OCI-LY7 (cell line): ENCODE measurements at regions not wholly inside any gene's neighbourhood (a gene's known extent, or its start where the extent isn't known, plus 50 kb on each side); places are given as distances from the start of the nearest gene placed in this dataset.

ENCODE experiments used
- BruUV-seq: library from RNA; stranded (reverse); fragments of 400-500 nt; replicated peaks from 2 replicates; lab custom pipeline; 2021; lab: Mats Ljungman, UMichigan
- CTCF ChIA-PET: fragments of 300-600 bp; sonication (Branson Sonifier 250); formaldehyde crosslinking; loops from one replicate; lab custom pipeline; 2022; ENCODE audit warnings: antibody characterized with exemption; ENCODE audit not compliant: unreplicated experiment; lab: Charles Lee
- POLR2A ChIA-PET: fragments of 300-600 bp; sonication (Branson Sonifier 250); formaldehyde crosslinking; loops from one replicate; lab custom pipeline; 2022; ENCODE audit warnings: antibody characterized with exemption; lab: Charles Lee
- DNase-seq: peaks from one replicate; pipeline ENCODE4 v3.0.0-alpha.2; 2015; ENCODE audit warnings: low spot score
- H2AFZ ChIP-seq: fragments of 200-600 bp; sonication (generic), shearing (Covaris generic); 2 replicates; pipeline ENCODE4 v1.6.1; 2014; ENCODE audit warnings: mild to moderate bottlenecking, antibody characterized with exemption, low read length, moderate library complexity
- H3K27ac ChIP-seq: fragments of 200-600 bp; sonication (generic); 2 replicates; pipeline ENCODE4 v1.5.1; 2014; ENCODE audit warnings: mixed run types, low read depth, mild to moderate bottlenecking, moderate library complexity, low read length, inconsistent platforms; ENCODE audit not compliant: poor library complexity, severe bottlenecking
- H3K36me3 ChIP-seq: fragments of 200-600 bp; sonication (generic); 2 replicates; pipeline ENCODE4 v1.6.1; 2014; ENCODE audit warnings: mild to moderate bottlenecking, antibody characterized with exemption, low read length, moderate library complexity, mixed read lengths; ENCODE audit not compliant: insufficient read depth
- H3K4me1 ChIP-seq: fragments of 200-600 bp; sonication (generic); 2 replicates; pipeline ENCODE4 v1.5.1; 2014; ENCODE audit warnings: mild to moderate bottlenecking, low read length; ENCODE audit not compliant: insufficient read depth, poor library complexity, severe bottlenecking
- H3K4me2 ChIP-seq: fragments of 200-600 bp; sonication (generic); 2 replicates; pipeline ENCODE4 v1.6.1; 2014; ENCODE audit warnings: mild to moderate bottlenecking, low read length
- H3K4me3 ChIP-seq: fragments of 200-600 bp; sonication (generic); 2 replicates; pipeline ENCODE4 v1.5.1; 2014; ENCODE audit warnings: mild to moderate bottlenecking, low read depth, low read length; ENCODE audit not compliant: poor library complexity, severe bottlenecking
- H3K79me2 ChIP-seq: fragments of 200-600 bp; sonication (generic); 2 replicates; pipeline ENCODE4 v1.6.1; 2016; ENCODE audit warnings: low read depth, mild to moderate bottlenecking, low read length, moderate library complexity, mixed read lengths; ENCODE audit not compliant: insufficient read depth
- H3K9me2 ChIP-seq: fragments of 200-600 bp; sonication (generic); 2 replicates; pipeline ENCODE4 v1.6.1; 2016; ENCODE audit warnings: mild to moderate bottlenecking, low read length, mixed read lengths; ENCODE audit not compliant: insufficient read depth
- H3K9me3 ChIP-seq: fragments of 200-600 bp; sonication (generic); 2 replicates; pipeline ENCODE4 v1.6.1; 2014; ENCODE audit warnings: mild to moderate bottlenecking, mixed run types, low read length, mixed read lengths
- H4K20me1 ChIP-seq: fragments of 200-600 bp; sonication (generic); 2 replicates; pipeline ENCODE4 v1.6.1; 2014; ENCODE audit warnings: mild to moderate bottlenecking, antibody characterized with exemption, low read length, moderate library complexity, mixed read lengths; ENCODE audit not compliant: insufficient read depth
- CTCF ChIP-seq: fragments of 200-600 bp; sonication (generic); conservative IDR thresholded peaks from 2 replicates; pipeline ENCODE4 v1.5.1; 2014; ENCODE audit warnings: mild to moderate bottlenecking, antibody characterized with exemption, low read length, moderate library complexity, mixed read lengths
- EZH2phosphoT487 ChIP-seq: fragments of 200-600 bp; sonication (generic); IDR thresholded peaks from 2 replicates; pipeline ENCODE4 v1.6.1; 2018; ENCODE audit warnings: low read depth, borderline replicate concordance, mild to moderate bottlenecking, mixed run types, antibody characterized with exemption, low read length, moderate library complexity, mixed read lengths
- intact Hi-C: fragments of 100-400 bp; cut with micrococcal nuclease; formaldehyde crosslinking; loops from one replicate; pipeline ENCODE4 v1.10.0; 2022; ENCODE audit not compliant: unreplicated experiment

DNA sequence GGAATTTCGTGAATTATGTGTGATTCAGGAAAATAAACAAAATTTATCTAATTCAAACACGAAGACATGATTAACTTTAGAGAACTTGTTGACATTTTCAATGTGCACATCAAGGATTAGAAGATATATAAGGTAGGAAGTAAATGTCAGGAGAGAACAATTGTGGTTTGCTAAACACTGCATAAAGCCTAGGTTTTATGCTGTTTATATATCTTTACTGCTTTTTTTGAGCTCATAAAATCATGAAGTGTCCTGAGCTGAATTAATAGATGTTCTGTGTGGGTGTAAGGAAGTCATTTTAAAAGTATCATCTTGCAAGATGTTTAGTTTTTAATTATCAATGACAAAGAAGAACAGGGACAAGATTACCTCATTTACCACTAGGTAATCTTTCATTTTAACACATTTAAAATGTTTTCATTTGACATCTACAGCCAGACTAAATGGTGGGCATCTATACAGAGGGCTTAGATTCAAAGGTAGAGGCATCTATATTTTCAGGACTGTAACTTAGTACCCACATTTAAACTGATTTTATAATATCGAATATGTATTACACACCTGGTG lies 382.8 kb downstream of the ADAMTS20 start:
- TF ChIP-seq EZH2phosphoT487 (no peak), CTCF (no peak)
- intact Hi-C loops: no loop called here
- no peak overlapping the region for H3K27ac ChIP-seq
- ChIA-PET CTCF (no interaction called here), POLR2A (no interaction called here)
- H3K36me3 ChIP-seq: no peaks in the 10 kb centered on the region
- no peaks in the 10 kb centered on the region for H3K9me2 ChIP-seq
- no peak overlapping the region for H2AFZ ChIP-seq
- no peaks in the 10 kb centered on the region for H3K9me3 ChIP-seq
- H3K4me3 ChIP-seq: no peak overlapping the region
- H4K20me1 ChIP-seq: no peaks in the 10 kb centered on the region
- H3K79me2 ChIP-seq: no peaks in the 10 kb centered on the region
- H3K4me1 ChIP-seq: no peaks in the 10 kb centered on the region
- BruUV-seq: no TSS peak
- H3K4me2 ChIP-seq: no peak overlapping the region
- DNase-seq: no peak

DNA sequence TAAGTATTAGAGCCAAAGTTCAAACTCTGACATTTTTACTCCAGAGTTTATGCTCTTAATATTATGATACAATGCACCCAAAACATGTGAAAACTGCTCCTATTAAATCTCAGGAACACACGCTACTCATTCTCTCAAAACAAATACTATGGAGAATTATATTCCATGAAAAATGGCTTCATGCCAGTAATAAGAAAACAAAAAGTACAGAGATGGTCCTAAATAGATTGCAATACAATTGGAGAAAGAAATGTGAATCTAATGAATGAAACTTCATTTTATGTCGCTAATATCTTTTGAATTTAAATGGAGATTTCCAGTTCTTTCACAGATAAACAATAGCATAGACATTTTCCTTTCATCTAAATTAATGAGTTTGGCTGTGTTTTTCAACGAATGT lies 384.3 kb downstream of the ADAMTS20 start:
- CTCF ChIA-PET: no interaction called here

More for the DNA sequence above, 384.3 kb downstream of the ADAMTS20 start:
- no peak for TF ChIP-seq CTCF
- no peak for TF ChIP-seq EZH2phosphoT487
- H3K4me3 ChIP-seq: no peak overlapping the region
- intact Hi-C loops: no loop called here
- H3K27ac ChIP-seq: no peak overlapping the region
- H4K20me1 ChIP-seq: no peaks in the 10 kb centered on the region
- H3K4me1 ChIP-seq: no peaks in the 10 kb centered on the region
- H3K79me2 ChIP-seq: no peaks in the 10 kb centered on the region
- H2AFZ ChIP-seq: no peak overlapping the region
- no peak for DNase-seq
- no TSS peak for BruUV-seq
- H3K4me2 ChIP-seq: no peak overlapping the region
- no peaks in the 10 kb centered on the region for H3K36me3 ChIP-seq
- H3K9me3 ChIP-seq: no peaks in the 10 kb centered on the region
- POLR2A ChIA-PET: no interaction called here
- no peaks in the 10 kb centered on the region for H3K9me2 ChIP-seq
